NT2/D1 (cell line): ENCODE measurements at regions not wholly inside any gene's neighbourhood (a gene's known extent, or its start where the extent isn't known, plus 50 kb on each side); places are given as distances from the start of the nearest gene placed in this dataset.

ENCODE experiments used
- DNase-seq: peaks from one replicate; pipeline ENCODE4 v3.0.0-alpha.2; 2011; ENCODE audit warnings: low read depth, low spot score
- H3K27me3 ChIP-seq: 2 replicates; pipeline ENCODE4 v1.6.0; 2011; ENCODE audit warnings: mild to moderate bottlenecking; ENCODE audit not compliant: insufficient read length, insufficient read depth
- H3K36me3 ChIP-seq: 2 replicates; pipeline ENCODE4 v1.6.1; 2011; ENCODE audit warnings: mild to moderate bottlenecking, low read length, mixed read lengths; ENCODE audit not compliant: insufficient read depth, insufficient read length
- H3K4me1 ChIP-seq: 2 replicates; pipeline ENCODE4 v1.5.1; 2011; ENCODE audit not compliant: insufficient read depth, insufficient read length
- H3K4me3 ChIP-seq: 2 replicates; pipeline ENCODE4 v1.5.1; 2011; ENCODE audit warnings: low read depth; ENCODE audit not compliant: insufficient read length
- H3K9ac ChIP-seq: 2 replicates; pipeline ENCODE4 v1.6.0; 2011; ENCODE audit warnings: low read depth; ENCODE audit not compliant: insufficient read length
- H3K9me3 ChIP-seq: 2 replicates; pipeline ENCODE4 v1.5.1; 2011; ENCODE audit warnings: mild to moderate bottlenecking, low read length; ENCODE audit not compliant: insufficient read depth
- SUZ12 ChIP-seq: IDR thresholded peaks from 2 replicates; pipeline ENCODE4 v1.6.1; 2011; ENCODE audit not compliant: insufficient read length, insufficient read depth; ENCODE audit errors: extremely low read depth
- YY1 ChIP-seq: IDR thresholded peaks from 2 replicates; pipeline ENCODE4 v1.6.1; 2011; ENCODE audit not compliant: insufficient read length, insufficient read depth
- ZNF274 ChIP-seq: IDR thresholded peaks from 2 replicates; pipeline ENCODE4 v1.6.1; 2011; ENCODE audit warnings: mild to moderate bottlenecking, low read depth, low read length

GRCh38 chr12:88371416-88372183 lies 208.7 kb downstream of the KITLG start:
- no peak overlapping the region for H3K9ac ChIP-seq

GRCh38 chr12:88375306-88376305 lies 204.7 kb downstream of the KITLG start:
- no peak overlapping the region for H3K4me3 ChIP-seq
- no peaks in the 10 kb centered on the region for H3K36me3 ChIP-seq
- TF ChIP-seq ZNF274, result no peak
- no peak for TF ChIP-seq SUZ12
- TF ChIP-seq YY1, result no peak
- H3K27me3 ChIP-seq, result no peaks in the 10 kb centered on the region
- H3K9ac ChIP-seq, result no peak overlapping the region
- H3K9me3 ChIP-seq, result no peaks in the 10 kb centered on the region
- no peaks in the 10 kb centered on the region for H3K4me1 ChIP-seq
- DNase-seq, result no peak

More at GRCh38 chr12:88371416-88372183, 208.7 kb downstream of the KITLG start:
- TF ChIP-seq SUZ12, result no peak
- TF ChIP-seq ZNF274, result no peak
- TF ChIP-seq YY1, result no peak
- Histone ChIP-seq H3K4me3 (no peak overlapping the region), H3K9me3 (no peaks in the 10 kb centered on the region), H3K4me1 (no peaks in the 10 kb centered on the region), H3K36me3 (no peaks in the 10 kb centered on the region), H3K27me3 (no peaks in the 10 kb centered on the region)
- no peak for DNase-seq

- no peaks in the 10 kb centered on the region for H3K9me3 ChIP-seq
- no peaks in the 10 kb centered on the region for H3K27me3 ChIP-seq
- no peak overlapping the region for H3K4me3 ChIP-seq
- no peaks in the 10 kb centered on the region for H3K4me1 ChIP-seq
- H3K9ac ChIP-seq, result no peak overlapping the region
- no peak for TF ChIP-seq YY1
- no peak for TF ChIP-seq ZNF274
- no peak for TF ChIP-seq SUZ12
- no peaks in the 10 kb centered on the region for H3K36me3 ChIP-seq
- no peak for DNase-seq
Measured at GRCh38 chr12:88377973-88378372, 202.3 kb downstream of the KITLG start.

GRCh38 chr12:88381466-88381865 lies 198.8 kb downstream of the KITLG start:
- TF ChIP-seq YY1, result no peak
- TF ChIP-seq ZNF274, result no peak
- TF ChIP-seq SUZ12, result no peak
- Histone ChIP-seq H3K9me3 (no peaks in the 10 kb centered on the region), H3K36me3 (no peaks in the 10 kb centered on the region), H3K4me1 (no peaks in the 10 kb centered on the region), H3K9ac (no peak overlapping the region), H3K4me3 (no peak overlapping the region), H3K27me3 (no peaks in the 10 kb centered on the region)
- no peak for DNase-seq

GRCh38 chr12:88383405-88383804 lies 196.9 kb downstream of the KITLG start:
- Histone ChIP-seq H3K4me3 (no peak overlapping the region), H3K4me1 (no peaks in the 10 kb centered on the region), H3K27me3 (no peaks in the 10 kb centered on the region), H3K9ac (no peak overlapping the region), H3K9me3 (no peaks in the 10 kb centered on the region), H3K36me3 (no peaks in the 10 kb centered on the region)
- no peak for TF ChIP-seq ZNF274
- TF ChIP-seq SUZ12, result no peak
- TF ChIP-seq YY1, result no peak
- DNase-seq, result no peak

- no peak overlapping the region for H3K4me3 ChIP-seq
- TF ChIP-seq ZNF274 (no peak), YY1 (no peak), SUZ12 (no peak)
- no peaks in the 10 kb centered on the region for H3K36me3 ChIP-seq
- no peak overlapping the region for H3K9ac ChIP-seq
- no peak for DNase-seq
- H3K4me1 ChIP-seq, result no peaks in the 10 kb centered on the region
- no peaks in the 10 kb centered on the region for H3K27me3 ChIP-seq
- no peaks in the 10 kb centered on the region for H3K9me3 ChIP-seq
Measured at GRCh38 chr12:88388566-88389540, 191.4 kb downstream of the KITLG start.
